ENCODE measurements at regions not wholly inside any gene's neighbourhood (a gene's known extent, or its start where the extent isn't known, plus 50 kb on each side); places are given as distances from the start of the nearest gene placed in this dataset.

GRCh38 chr14:80087411-80087810, 123.9 kb downstream of the DIO2 start (continued):
- TF ChIP-seq, protein P1, sequence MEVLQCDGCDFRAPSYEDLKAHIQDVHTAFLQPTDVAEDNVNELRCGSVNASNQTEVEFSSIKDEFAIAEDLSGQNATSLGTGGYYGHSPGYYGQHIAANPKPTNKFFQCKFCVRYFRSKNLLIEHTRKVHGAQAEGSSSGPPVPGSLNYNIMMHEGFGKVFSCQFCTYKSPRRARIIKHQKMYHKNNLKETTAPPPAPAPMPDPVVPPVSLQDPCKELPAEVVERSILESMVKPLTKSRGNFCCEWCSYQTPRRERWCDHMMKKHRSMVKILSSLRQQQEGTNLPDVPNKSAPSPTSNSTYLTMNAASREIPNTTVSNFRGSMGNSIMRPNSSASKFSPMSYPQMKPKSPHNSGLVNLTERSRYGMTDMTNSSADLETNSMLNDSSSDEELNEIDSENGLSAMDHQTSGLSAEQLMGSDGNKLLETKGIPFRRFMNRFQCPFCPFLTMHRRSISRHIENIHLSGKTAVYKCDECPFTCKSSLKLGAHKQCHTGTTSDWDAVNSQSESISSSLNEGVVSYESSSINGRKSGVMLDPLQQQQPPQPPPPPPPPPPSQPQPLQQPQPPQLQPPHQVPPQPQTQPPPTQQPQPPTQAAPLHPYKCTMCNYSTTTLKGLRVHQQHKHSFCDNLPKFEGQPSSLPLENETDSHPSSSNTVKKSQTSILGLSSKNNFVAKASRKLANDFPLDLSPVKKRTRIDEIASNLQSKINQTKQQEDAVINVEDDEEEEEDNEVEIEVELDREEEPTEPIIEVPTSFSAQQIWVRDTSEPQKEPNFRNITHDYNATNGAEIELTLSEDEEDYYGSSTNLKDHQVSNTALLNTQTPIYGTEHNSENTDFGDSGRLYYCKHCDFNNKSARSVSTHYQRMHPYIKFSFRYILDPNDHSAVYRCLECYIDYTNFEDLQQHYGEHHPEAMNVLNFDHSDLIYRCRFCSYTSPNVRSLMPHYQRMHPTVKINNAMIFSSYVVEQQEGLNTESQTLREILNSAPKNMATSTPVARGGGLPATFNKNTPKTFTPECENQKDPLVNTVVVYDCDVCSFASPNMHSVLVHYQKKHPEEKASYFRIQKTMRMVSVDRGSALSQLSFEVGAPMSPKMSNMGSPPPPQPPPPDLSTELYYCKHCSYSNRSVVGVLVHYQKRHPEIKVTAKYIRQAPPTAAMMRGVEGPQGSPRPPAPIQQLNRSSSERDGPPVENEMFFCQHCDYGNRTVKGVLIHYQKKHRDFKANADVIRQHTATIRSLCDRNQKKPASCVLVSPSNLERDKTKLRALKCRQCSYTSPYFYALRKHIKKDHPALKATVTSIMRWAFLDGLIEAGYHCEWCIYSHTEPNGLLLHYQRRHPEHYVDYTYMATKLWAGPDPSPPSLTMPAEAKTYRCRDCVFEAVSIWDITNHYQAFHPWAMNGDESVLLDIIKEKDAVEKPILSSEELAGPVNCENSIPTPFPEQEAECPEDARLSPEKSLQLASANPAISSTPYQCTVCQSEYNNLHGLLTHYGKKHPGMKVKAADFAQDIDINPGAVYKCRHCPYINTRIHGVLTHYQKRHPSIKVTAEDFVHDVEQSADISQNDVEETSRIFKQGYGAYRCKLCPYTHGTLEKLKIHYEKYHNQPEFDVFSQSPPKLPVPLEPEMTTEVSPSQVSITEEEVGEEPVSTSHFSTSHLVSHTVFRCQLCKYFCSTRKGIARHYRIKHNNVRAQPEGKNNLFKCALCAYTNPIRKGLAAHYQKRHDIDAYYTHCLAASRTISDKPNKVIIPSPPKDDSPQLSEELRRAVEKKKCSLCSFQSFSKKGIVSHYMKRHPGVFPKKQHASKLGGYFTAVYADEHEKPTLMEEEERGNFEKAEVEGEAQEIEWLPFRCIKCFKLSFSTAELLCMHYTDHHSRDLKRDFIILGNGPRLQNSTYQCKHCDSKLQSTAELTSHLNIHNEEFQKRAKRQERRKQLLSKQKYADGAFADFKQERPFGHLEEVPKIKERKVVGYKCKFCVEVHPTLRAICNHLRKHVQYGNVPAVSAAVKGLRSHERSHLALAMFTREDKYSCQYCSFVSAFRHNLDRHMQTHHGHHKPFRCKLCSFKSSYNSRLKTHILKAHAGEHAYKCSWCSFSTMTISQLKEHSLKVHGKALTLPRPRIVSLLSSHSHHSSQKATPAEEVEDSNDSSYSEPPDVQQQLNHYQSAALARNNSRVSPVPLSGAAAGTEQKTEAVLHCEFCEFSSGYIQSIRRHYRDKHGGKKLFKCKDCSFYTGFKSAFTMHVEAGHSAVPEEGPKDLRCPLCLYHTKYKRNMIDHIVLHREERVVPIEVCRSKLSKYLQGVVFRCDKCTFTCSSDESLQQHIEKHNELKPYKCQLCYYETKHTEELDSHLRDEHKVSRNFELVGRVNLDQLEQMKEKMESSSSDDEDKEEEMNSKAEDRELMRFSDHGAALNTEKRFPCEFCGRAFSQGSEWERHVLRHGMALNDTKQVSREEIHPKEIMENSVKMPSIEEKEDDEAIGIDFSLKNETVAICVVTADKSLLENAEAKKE (CRISPR knock-in tag; IDR thresholded peaks at IDR 0.05): no peak
- no peak for TF ChIP-seq CREB1 (CRISPR knock-in tag; IDR thresholded peaks at IDR 0.05; ENCODE audit: low read depth)
- TF ChIP-seq STAT1 (IDR thresholded peaks at IDR 0.05; ENCODE audit: unreplicated experiment): no peak
- no peak for TF ChIP-seq NANOG (IDR thresholded peaks at IDR 0.05; ENCODE audit: borderline replicate concordance)
- TF ChIP-seq JUNB (IDR thresholded peaks at IDR 0.05; ENCODE audit: unreplicated experiment): no peak
- no peak for TF ChIP-seq EZH2 (IDR thresholded peaks at IDR 0.05; ENCODE audit: low read depth, unreplicated experiment)
- TF ChIP-seq, protein P2, sequence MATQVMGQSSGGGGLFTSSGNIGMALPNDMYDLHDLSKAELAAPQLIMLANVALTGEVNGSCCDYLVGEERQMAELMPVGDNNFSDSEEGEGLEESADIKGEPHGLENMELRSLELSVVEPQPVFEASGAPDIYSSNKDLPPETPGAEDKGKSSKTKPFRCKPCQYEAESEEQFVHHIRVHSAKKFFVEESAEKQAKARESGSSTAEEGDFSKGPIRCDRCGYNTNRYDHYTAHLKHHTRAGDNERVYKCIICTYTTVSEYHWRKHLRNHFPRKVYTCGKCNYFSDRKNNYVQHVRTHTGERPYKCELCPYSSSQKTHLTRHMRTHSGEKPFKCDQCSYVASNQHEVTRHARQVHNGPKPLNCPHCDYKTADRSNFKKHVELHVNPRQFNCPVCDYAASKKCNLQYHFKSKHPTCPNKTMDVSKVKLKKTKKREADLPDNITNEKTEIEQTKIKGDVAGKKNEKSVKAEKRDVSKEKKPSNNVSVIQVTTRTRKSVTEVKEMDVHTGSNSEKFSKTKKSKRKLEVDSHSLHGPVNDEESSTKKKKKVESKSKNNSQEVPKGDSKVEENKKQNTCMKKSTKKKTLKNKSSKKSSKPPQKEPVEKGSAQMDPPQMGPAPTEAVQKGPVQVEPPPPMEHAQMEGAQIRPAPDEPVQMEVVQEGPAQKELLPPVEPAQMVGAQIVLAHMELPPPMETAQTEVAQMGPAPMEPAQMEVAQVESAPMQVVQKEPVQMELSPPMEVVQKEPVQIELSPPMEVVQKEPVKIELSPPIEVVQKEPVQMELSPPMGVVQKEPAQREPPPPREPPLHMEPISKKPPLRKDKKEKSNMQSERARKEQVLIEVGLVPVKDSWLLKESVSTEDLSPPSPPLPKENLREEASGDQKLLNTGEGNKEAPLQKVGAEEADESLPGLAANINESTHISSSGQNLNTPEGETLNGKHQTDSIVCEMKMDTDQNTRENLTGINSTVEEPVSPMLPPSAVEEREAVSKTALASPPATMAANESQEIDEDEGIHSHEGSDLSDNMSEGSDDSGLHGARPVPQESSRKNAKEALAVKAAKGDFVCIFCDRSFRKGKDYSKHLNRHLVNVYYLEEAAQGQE (IDR thresholded peaks at IDR 0.05; ENCODE audit: unreplicated experiment): no peak
